ENCODE measurements at regions not wholly inside any gene's neighbourhood (a gene's known extent, or its start where the extent isn't known, plus 50 kb on each side); places are given as distances from the start of the nearest gene placed in this dataset.
"Not testable (repeated sequence)": the region's sequence is repeated elsewhere in the genome, so short reads cannot be mapped to it uniquely, and the experiment has no call there.

DNA sequence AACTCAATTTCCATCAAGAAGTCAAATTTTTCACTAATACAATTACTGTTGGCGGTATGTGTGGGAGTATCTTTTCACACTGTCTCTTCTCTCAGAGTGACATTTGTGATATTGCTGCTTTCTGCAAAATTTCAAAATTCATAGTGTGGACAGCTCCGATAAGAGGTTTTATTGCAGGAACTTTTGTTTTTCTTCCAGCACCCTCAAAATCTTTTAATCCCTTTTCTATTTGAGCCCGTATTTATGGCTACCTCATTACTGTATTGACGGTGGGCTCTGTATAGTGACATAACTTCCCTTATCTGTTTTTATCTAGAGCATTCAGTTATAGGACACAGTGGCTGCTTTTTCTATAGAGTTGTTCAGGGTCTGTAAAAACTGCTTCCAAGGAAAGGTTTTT, 794.4 kb upstream of the TMPRSS15 start:
- no peak for DNase-seq (ENCODE audit: low read depth)
- TF ChIP-seq, protein P1, sequence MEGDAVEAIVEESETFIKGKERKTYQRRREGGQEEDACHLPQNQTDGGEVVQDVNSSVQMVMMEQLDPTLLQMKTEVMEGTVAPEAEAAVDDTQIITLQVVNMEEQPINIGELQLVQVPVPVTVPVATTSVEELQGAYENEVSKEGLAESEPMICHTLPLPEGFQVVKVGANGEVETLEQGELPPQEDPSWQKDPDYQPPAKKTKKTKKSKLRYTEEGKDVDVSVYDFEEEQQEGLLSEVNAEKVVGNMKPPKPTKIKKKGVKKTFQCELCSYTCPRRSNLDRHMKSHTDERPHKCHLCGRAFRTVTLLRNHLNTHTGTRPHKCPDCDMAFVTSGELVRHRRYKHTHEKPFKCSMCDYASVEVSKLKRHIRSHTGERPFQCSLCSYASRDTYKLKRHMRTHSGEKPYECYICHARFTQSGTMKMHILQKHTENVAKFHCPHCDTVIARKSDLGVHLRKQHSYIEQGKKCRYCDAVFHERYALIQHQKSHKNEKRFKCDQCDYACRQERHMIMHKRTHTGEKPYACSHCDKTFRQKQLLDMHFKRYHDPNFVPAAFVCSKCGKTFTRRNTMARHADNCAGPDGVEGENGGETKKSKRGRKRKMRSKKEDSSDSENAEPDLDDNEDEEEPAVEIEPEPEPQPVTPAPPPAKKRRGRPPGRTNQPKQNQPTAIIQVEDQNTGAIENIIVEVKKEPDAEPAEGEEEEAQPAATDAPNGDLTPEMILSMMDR (conservative IDR thresholded peaks at IDR 0.05; ENCODE audit: low read depth, low read length) = no peak
- H3K4me3 ChIP-seq (ENCODE audit: low read depth, low read length) = no peak overlapping the region

DNA sequence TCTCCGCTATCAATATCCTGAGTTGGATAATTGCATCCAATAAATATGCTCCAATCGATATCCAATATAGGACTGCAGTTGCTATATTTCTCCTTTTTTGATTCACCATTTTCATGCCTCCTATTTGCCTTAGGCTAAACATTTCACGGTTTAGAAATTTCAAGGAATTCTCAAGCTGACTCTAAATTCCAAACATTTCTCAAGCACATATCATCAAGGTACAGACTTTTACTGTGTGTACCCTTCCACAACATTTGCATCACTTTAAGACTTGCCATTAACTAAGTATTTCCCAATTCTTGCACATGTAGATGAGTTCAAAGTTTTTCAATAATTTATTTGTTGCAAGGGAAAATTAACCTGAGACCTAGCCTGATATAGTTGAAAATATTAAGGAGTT, 795.2 kb upstream of the TMPRSS15 start:
- TF ChIP-seq, protein P1 (conservative IDR thresholded peaks at IDR 0.05; ENCODE audit: low read depth, low read length) = no peak
- peak; percentile 22 for DNase-seq (ENCODE audit: low read depth)
- no peak overlapping the region for H3K4me3 ChIP-seq (ENCODE audit: low read depth, low read length)

DNA sequence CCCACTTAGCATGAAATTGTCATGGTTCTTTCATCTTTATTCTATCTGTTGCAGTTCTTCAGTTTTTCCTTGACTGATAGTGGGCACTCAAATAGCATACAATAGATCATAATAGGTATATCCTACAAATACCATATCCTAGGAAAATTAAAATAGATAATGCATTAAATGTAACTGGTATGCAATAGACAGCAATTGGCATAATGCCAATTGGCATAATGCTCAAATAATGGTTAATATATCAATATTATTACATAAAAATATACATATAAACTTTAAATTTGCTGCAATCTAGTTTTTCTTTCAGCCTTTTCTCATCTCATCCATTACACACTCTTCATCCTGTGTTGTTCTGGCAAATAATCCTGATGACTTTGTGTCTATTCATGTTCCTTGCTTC, 814.6 kb upstream of the TMPRSS15 start:
- no peak overlapping the region for H3K4me3 ChIP-seq (ENCODE audit: low read depth, low read length)
- TF ChIP-seq, protein P1 (conservative IDR thresholded peaks at IDR 0.05; ENCODE audit: low read depth, low read length) = no peak
- DNase-seq (ENCODE audit: low read depth) = no peak

DNA sequence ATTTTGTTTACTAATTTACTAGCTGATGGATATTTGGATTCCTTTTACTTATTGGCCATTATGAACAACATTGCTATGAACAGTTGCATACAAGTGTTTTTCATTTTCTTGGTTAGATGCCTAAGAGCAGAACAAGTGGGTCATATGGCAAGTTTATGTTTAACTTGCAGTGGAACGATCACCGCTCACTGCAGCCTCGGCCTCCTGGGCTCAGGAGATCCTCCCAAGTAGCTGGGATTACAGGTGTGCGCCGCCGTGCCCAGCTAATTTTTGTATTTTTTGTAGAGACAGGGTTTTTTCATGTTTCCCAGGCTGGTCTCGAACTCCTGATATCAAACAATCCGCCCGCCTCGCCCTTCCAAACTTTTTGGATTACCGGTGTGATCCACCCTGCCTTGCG, 820.5 kb upstream of the TMPRSS15 start:
- no peak overlapping the region for H3K4me3 ChIP-seq (ENCODE audit: low read depth, low read length)
- TF ChIP-seq, protein P1 (conservative IDR thresholded peaks at IDR 0.05; ENCODE audit: low read depth, low read length) = no peak
- DNase-seq (ENCODE audit: low read depth) = no peak

DNA sequence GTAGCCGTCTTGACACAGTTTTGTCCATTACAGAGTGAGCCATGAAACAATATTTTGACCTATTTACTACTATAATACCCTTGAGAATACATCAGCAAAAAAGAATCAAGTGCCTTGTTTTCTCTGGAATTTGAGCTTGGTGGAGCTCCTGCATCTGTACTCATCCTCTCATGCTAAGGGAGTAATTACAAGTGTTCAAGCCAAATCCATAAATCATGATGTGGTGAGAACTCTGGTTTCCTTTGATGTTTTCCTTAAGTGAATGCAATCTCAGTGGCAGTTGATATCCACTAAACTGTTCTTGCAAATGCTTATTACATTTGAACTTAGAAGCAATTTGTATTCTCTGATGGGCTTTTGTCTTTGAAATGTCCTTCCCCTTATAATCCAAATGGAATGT, 824.6 kb upstream of the TMPRSS15 start:
- no peak for DNase-seq (ENCODE audit: low read depth)
- H3K4me3 ChIP-seq (ENCODE audit: low read depth, low read length) = no peak overlapping the region
- TF ChIP-seq, protein P1 (conservative IDR thresholded peaks at IDR 0.05; ENCODE audit: low read depth, low read length) = no peak

DNA sequence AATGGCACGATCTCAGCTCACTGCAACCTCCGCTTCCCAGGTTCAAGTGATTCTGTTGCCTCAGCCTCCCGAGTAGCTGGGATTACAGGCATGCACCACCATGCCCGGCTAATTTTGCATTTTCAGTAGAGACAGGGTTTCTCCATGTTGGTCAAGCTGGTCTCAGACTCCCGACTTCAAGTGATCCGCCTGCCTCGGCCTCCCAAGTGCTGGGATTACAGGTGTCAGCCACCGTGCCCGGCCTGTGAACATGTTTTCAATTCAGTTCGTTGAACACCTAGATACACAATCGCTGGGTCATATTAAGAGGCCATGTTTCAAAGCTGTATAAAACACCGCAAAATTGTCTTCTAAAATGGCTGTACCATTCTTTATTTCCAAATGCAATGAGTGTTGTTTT, 830.3 kb upstream of the TMPRSS15 start:
- H3K4me3 ChIP-seq (ENCODE audit: low read depth, low read length); DNase-seq (ENCODE audit: low read depth): not testable (repeated sequence)

DNA sequence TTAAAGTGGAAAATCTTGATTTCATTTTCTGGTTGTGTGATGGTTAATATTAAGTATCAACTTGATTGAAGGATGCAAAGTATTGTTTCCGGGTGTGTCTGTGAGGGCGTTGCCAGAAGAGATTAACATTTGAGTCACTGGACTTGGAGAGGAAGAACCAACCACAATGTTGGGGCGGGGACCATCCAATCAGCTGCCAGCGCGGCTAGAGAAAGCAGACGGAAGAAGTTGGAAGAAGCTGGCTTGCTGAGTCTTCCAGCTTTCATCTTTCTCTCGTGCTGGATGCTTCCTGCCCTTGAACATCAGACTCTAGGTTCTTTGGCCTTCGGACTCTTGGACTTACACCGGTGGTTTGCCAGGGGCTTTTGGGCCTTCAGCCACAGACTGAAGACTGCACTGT, 832.6 kb upstream of the TMPRSS15 start:
- no peak overlapping the region for H3K4me3 ChIP-seq (ENCODE audit: low read depth, low read length)
- no peak for DNase-seq (ENCODE audit: low read depth)
- TF ChIP-seq, protein P1 (conservative IDR thresholded peaks at IDR 0.05; ENCODE audit: low read depth, low read length) = no peak

DNA sequence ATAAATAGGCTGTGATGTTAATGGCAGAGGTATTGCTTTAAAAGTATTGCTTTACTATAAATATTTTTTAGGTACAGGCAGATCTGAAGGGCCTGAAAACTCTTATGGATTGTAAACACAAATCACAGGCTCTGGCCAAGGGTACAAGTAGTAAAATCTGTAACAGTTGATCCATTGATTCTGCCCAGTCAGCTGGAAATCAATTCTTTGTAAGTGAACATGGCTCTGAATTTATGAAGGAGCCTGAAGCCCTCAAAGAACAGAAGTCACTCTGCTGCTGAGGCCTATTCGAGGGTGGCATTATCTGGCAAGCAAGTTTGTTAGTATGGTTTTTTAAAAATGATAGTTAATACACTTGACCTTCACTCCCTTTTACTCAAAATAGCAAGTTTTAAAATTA, 834.0 kb upstream of the TMPRSS15 start:
- H3K4me3 ChIP-seq (ENCODE audit: low read depth, low read length) = no peak overlapping the region
- TF ChIP-seq, protein P1 (conservative IDR thresholded peaks at IDR 0.05; ENCODE audit: low read depth, low read length) = no peak
- no peak for DNase-seq (ENCODE audit: low read depth)

Measured in epithelial cell of proximal tubule (primary cell).